NCI-H1105 (cell line): ENCODE measurements at regions not wholly inside any gene's neighbourhood (a gene's known extent, or its start where the extent isn't known, plus 50 kb on each side); places are given as distances from the start of the nearest gene placed in this dataset.
"Not testable (repeated sequence)": the region's sequence is repeated elsewhere in the genome, so short reads cannot be mapped to it uniquely, and the experiment has no call there.

Experiments
- DNase-seq: peaks from one replicate; lab custom pipeline; 2025; lab: John Stamatoyannopoulos, UW

- DNase-seq: no peak
Observed at GRCh38 chr12:30203981-30204380, 420.2 kb upstream of the TMTC1 start.

DNA sequence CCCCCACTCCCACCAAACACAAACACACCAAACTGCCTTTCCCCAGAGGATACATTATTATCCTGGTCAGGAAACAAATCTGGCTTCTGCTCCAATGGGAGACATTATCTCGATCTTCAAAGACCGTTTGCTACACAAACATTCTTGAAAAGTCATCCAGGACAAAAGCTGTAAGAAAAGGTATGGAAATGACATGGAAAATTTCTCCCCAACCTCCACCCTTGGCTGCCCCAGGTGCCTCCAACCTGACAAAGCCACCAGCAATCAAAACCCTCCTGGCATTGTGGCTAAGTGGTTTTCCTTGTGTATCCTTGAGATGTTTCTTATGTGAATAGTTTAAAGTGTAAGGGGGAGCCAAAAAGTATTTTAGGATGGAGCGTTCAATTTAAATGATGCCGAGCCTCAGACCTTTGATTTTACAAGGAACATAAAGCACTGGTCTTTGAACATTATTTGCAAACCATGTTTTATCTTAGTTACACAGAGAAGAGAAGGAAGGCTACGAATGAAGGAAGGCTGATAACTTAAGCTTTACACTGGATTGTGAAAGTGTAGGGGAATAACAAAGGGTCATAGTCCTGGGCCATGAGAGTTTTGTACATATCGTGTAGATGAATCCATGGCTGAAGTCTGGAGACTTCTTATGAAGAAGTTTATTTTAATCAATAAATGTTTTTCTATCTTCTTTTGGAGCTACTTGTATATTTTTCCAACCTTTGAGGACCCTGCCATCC is 418.9 kb upstream of the TMTC1 start:
- no peak for DNase-seq

DNA sequence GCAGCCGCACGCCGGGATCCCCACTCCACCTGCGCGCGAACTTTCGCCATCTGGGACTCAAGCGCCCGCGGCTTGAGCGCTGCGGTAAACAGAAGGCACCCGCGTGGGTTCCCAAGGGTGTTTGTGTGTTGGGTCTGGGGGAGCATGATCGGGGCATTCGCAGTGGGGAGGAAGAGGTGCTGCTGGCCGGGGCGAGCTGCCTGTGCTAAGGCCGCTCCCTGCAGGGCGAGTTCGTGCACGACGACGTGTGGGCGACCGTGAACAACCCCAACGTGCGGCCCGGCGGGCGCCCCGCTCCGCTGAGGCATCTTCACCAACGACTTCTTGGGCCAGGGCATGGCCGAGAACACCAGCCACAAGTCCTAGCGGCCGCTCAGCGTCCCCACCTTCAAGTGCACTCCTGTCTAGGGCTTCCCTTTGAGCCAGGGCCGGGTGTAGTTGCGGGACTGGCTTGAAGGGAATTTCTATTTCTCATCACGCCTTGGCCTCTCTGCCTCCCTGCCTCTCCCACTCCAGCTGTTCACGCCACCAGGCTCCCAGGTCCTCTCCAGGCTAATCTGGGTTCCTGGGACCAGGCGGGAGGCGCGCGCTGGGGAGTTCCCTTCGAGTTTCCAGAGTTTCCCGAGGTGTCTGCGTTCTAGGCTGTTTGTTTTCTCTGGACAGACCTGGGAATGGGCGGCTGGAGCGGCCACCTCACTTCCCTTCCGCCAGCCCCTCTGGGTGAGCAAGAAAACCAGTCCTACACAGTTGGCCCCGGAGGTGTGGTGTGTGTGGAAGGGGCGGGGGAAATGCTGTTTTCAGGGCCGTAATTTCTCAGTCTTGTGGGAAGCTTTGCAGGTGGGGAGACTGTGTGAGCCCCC is 417.8 kb upstream of the TMTC1 start:
- no peak for DNase-seq

GRCh38 chr12:30200864-30201263 is 417.1 kb upstream of the TMTC1 start:
- no peak for DNase-seq

DNA sequence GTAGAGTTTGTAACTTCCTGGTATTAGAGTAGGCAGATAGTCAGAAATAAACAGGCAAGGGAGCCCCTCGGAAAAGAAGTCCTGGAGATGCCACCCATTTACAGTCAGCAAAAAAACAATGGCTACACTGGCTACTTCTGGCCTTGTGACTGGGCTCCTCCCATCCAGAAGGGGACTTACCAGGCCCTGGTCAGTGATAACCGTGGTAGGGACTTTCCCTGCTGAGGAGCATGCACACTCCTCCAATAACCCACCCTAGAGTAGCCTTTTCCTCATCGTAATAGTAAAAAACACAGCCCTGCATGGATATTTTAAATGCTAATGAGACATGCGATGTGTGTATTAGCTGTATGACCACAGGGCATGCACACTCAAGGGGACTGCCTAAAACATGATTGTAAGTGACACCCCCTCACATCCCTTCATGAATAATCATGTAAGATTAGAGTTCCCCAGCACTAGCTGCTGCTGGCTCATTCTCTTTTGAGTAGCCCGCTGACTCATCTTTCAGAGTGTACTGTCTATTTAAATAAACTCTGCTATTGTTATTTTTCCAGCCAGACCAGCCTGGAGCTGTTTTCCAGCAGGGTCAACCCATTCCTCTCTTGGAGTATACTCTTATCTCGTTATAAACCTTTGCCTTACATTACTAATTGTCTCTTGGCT is 413.8 kb upstream of the TMTC1 start:
- no peak for DNase-seq

GRCh38 chr12:30191696-30192455 is 408.1 kb upstream of the TMTC1 start:
- no peak for DNase-seq

GRCh38 chr12:30188602-30189326 is 405.0 kb upstream of the TMTC1 start:
- DNase-seq: no peak

DNA sequence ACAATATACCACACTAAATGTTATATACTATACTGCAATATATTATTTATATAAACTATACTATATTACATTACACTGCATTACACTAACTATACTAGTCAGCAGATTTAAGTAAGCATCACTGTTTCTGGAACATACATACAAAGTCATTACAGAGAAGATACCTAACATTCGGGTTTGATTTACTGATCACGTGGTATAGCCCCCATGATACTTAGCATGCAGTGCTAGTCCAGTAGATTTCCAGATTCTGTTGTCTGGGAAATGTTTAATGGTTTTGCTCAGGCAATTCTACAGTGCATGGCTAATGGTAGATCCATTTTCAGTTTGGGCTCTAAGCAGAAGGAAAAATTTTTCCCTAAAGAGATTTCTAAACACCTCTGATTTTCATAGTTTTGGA is 403.7 kb upstream of the TMTC1 start:
- DNase-seq: no peak

DNA sequence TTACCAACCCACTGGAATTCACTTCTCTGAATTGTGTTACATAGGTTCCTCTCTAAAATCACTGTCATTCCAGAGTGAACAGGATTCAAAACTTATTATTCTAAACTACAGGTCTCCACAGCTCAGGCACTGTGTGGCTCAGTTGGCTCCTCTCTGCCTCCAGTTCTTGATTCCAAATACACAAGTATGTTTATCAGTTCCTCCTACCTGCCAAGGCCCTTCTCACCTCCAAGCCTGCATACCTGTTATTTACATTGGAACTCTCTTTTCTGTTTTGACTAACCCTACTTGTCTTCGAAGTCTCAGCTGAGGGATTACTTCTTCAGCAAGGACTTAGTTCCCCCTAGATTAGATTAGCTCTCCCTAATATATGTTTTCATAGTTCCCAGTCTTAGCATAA is 397.6 kb upstream of the TMTC1 start:
- DNase-seq: no peak

DNA sequence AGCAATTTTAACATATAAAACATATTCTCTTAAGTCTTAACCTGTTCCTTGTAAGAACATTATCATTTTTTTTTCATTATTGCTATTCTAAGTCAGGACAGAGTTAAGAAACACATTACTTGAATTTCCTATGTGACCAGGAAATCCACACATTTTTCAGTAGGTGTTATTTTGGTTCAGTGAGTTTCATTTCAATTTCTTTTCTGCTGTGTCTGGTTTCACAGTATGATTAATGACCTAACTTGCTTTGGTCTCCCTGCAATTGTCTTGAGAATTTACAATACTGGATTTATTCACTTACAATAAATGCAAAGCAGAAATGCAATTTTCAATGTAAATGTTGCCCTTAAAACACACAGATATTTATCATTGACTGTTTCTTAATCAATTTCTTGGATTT is 396.9 kb upstream of the TMTC1 start:
- DNase-seq: no peak

DNA sequence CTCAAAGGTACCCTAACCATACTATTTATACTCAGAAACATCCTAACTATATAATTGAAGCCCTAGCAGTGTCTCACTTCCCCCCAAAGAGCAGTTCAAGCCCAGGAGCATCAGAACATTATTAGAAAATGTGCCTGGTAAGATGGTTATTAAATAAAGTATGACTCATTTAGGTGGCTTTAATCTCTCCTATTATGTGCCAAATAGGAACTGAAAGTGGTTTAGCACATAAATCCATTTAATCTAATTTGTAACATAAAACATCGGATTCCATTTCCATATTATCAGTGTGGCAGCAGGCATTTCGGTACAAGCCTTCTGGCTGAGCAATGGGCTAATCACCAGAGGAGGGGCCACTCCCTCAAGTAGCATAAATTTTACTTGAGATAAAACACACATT is 395.2 kb upstream of the TMTC1 start:
- DNase-seq: no peak

DNA sequence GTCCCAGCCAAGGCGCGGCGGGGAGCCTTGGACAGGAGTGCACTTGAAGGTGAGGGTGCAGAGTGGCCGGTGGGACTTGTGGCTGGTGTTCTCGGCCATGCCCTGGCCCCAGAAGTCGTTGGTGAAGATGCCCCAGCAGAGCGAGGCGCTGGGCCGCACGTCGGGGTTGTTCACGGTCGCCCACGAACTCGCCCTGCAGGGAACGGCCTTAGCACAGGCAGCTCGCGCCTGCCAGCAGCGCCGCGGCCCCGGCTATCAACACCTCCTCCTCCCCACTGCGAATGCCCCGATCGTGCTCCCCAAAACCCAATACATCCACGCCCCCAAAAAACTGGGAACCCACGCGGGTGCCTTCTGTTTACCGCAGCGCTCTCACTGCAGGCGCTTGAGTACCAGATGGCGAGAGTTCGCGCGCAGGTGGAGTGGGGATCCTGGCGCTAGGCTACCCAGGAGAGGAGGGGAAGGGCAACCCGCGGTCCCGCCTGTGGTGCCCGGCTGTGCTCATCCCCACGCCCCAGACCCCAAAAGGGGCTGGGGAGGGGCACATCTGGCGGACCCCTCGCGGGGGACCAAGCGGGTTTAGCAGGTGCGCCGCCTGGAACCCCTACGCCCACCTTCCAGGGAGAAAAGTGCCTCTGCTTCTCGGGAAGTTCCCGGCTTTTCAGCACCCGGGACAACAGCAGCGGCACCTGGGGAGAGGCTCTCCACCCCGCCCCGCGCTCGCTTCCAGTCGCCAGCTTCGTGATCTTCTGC is 386.3 kb upstream of the TMTC1 start:
- no peak for DNase-seq

- DNase-seq: no peak
Observed at GRCh38 chr12:30166006-30166795, 382.5 kb upstream of the TMTC1 start.

DNA sequence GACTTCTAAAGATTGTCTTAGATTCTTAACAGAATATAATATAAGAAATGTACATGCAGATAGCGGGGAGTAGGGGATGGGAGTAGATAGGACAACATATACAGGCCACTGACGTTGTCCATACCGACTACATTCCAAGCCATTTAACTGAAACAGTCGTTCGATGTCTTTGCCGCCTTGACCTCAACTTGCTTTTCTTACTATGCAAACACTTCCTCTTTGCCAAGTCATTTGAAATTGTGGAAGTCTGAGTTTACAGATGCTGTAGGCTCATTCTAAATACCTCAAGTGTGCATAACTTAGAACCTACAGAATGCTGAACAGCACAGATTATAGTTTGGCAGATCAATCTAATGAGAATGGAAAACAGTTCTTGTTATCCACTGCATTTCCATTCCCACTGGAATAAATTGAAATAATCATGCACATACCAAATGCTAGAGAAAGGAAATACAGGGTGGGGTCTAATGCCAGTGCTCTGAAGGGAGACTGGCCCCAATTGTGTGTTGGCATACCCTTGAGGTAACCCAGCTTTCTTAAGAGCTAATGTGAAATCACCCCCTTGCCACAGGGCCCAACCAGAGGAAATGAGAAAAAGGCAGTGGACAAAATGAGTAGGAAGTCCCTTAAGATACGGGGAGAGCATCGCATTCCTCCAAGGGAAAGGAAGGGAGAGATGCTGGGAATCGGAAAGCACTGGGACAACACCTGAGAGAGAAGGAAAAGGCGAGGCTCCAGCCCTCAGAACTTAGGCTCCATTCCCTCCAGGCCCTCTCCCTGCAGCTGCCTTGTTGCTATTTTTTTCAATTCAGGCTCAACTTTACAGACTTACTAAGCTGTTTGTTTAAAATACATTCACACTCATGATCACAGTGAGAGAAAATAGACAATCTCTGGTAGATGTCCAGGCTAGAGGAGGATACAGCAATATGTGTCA is 380.9 kb upstream of the TMTC1 start:
- no peak for DNase-seq

DNA sequence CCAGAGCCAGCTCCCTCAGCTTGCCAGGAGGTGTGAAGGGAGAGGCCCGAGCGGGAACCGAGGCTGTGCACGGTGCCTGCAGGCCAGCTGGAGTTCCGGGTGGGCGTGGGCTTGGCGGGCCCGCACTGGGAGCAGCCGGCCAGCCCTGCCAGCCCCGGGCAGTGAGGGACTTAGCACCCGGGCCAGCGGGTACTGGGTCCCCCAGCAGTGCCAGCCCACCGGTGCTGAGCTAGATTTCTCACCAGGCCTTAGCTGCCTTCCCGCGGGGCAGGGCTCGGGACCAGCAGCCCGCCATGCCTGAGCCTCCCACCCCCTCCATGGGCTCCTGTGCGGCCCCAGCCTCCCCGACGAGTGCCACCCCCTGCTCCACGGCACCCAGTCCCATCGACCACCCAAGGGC is 373.1 kb upstream of the TMTC1 start:
- not testable (repeated sequence) for DNase-seq

- DNase-seq: no peak
Observed at GRCh38 chr12:30155001-30155730, 371.4 kb upstream of the TMTC1 start.

GRCh38 chr12:30153981-30154380 is 370.2 kb upstream of the TMTC1 start:
- no peak for DNase-seq

DNA sequence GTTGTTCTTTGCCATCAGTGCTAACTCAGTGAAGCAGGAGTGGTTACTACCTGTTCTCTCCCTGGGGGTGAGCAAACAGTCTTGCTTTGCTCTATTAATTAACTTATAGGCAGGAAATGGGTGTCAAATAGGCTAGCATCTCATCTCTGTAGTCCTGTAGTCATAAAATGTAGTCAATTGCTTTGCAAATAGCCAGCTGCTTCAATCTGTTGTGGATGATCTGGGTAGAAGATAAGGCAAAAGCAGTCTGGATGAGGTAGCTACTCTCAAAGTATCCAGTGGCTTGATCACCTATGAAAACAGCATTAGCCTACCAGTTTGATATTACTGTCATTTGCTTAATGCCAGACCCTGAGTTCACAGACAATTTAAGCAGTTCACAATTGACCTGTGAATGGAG is 369.0 kb upstream of the TMTC1 start:
- no peak for DNase-seq
